Fibroblast of lung (primary cell): ENCODE measurements at regions not wholly inside any gene's neighbourhood (a gene's known extent, or its start where the extent isn't known, plus 50 kb on each side); places are given as distances from the start of the nearest gene placed in this dataset.

Source experiments
- CTCF ChIP-seq, 2 donors: IDR thresholded peaks in 1 of 2; conservative IDR thresholded peaks in 1 of 2; 1 replicate in 1 of 2; 2 replicates in 1 of 2; pipeline ENCODE4 v1.5.1; 2011 to 2012; ENCODE audit warnings: low read length in 2 of 2, control low read depth in 1 of 2, inconsistent platforms in 1 of 2, low read depth in 1 of 2, mild to moderate bottlenecking in 1 of 2
- EZH2 ChIP-seq: IDR thresholded peaks from 2 replicates; pipeline ENCODE4 v1.5.1; 2012; ENCODE audit warnings: low read length, control low read depth, mild to moderate bottlenecking; ENCODE audit errors: missing control alignments

DNA sequence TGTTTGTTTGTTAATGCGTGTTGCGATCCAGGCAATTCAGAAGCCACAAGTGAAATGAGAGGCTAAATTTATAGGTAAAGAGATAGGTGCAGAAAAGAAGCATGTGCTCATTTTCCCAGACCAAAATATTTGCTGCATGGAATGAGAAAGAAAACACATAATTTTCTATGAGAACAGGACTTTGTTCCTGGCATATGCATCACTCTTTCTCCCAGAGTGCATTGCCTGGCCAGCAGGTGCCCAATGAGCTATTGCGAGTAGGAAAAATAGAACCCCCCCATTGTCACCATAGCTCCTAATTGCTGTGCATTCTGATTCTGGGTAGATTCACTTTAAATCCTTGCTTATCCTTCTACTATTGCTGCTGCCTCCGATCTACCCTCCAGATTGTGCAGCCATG is 410.4 kb downstream of the PMP22 start:
- TF ChIP-seq CTCF (conservative IDR thresholded peaks at IDR 0.05 in 1 of 2, IDR thresholded peaks at IDR 0.05 in 1 of 2; ENCODE audit: low read depth in 1 of 2, low read length in 2 of 2) = no peak
- TF ChIP-seq EZH2 = no peak
